Panc1 (cell line): ENCODE measurements at regions not wholly inside any gene's neighbourhood (a gene's known extent, or its start where the extent isn't known, plus 50 kb on each side); places are given as distances from the start of the nearest gene placed in this dataset.

Experiments used
- POLR2AphosphoS5 ChIP-seq: IDR thresholded peaks from 2 replicates; pipeline ENCODE4 v1.6.1; 2012; ENCODE audit warnings: mild to moderate bottlenecking, low read depth, low read length, moderate library complexity
- TCF7L2 ChIP-seq: IDR thresholded peaks from 2 replicates; pipeline ENCODE4 v1.6.1; 2011; ENCODE audit warnings: mild to moderate bottlenecking, low read depth, low read length, inconsistent platforms
- TF ChIP-seq, protein P1 (sequence below), 2 experiments: IDR thresholded peaks; 2 replicates each; pipeline ENCODE4 v1.6.1; 2011 to 2012; ENCODE audit warnings: low read depth in 2 of 2, control low read depth in 1 of 2, low read length in 1 of 2, mild to moderate bottlenecking in 1 of 2, moderate library complexity in 1 of 2; ENCODE audit not compliant: insufficient read depth in 1 of 2
- TF ChIP-seq, protein P2 (sequence below): fragments of 450-650 bp; IDR thresholded peaks from 2 replicates; pipeline ENCODE4 v1.5.1; 2017; ENCODE audit warnings: mild to moderate bottlenecking

- TF ChIP-seq, protein P1, sequence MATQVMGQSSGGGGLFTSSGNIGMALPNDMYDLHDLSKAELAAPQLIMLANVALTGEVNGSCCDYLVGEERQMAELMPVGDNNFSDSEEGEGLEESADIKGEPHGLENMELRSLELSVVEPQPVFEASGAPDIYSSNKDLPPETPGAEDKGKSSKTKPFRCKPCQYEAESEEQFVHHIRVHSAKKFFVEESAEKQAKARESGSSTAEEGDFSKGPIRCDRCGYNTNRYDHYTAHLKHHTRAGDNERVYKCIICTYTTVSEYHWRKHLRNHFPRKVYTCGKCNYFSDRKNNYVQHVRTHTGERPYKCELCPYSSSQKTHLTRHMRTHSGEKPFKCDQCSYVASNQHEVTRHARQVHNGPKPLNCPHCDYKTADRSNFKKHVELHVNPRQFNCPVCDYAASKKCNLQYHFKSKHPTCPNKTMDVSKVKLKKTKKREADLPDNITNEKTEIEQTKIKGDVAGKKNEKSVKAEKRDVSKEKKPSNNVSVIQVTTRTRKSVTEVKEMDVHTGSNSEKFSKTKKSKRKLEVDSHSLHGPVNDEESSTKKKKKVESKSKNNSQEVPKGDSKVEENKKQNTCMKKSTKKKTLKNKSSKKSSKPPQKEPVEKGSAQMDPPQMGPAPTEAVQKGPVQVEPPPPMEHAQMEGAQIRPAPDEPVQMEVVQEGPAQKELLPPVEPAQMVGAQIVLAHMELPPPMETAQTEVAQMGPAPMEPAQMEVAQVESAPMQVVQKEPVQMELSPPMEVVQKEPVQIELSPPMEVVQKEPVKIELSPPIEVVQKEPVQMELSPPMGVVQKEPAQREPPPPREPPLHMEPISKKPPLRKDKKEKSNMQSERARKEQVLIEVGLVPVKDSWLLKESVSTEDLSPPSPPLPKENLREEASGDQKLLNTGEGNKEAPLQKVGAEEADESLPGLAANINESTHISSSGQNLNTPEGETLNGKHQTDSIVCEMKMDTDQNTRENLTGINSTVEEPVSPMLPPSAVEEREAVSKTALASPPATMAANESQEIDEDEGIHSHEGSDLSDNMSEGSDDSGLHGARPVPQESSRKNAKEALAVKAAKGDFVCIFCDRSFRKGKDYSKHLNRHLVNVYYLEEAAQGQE (IDR thresholded peaks at IDR 0.05; ENCODE audit: insufficient read depth in 1 of 2, low read depth in 2 of 2, low read length in 1 of 2): no peak
- TF ChIP-seq, protein P2, sequence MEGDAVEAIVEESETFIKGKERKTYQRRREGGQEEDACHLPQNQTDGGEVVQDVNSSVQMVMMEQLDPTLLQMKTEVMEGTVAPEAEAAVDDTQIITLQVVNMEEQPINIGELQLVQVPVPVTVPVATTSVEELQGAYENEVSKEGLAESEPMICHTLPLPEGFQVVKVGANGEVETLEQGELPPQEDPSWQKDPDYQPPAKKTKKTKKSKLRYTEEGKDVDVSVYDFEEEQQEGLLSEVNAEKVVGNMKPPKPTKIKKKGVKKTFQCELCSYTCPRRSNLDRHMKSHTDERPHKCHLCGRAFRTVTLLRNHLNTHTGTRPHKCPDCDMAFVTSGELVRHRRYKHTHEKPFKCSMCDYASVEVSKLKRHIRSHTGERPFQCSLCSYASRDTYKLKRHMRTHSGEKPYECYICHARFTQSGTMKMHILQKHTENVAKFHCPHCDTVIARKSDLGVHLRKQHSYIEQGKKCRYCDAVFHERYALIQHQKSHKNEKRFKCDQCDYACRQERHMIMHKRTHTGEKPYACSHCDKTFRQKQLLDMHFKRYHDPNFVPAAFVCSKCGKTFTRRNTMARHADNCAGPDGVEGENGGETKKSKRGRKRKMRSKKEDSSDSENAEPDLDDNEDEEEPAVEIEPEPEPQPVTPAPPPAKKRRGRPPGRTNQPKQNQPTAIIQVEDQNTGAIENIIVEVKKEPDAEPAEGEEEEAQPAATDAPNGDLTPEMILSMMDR: no peak
- TF ChIP-seq TCF7L2 (no peak), POLR2AphosphoS5 (no peak)
Measured at GRCh38 chr4:10192331-10192730, 75.7 kb upstream of the WDR1 start.
